ENCODE measurements at regions not wholly inside any gene's neighbourhood (a gene's known extent, or its start where the extent isn't known, plus 50 kb on each side); places are given as distances from the start of the nearest gene placed in this dataset.
A peak's percentile ranks its signal among the peaks of the same experiment; 100 is the strongest.
"Not testable (repeated sequence)": the region's sequence is repeated elsewhere in the genome, so short reads cannot be mapped to it uniquely, and the experiment has no call there.

DNA sequence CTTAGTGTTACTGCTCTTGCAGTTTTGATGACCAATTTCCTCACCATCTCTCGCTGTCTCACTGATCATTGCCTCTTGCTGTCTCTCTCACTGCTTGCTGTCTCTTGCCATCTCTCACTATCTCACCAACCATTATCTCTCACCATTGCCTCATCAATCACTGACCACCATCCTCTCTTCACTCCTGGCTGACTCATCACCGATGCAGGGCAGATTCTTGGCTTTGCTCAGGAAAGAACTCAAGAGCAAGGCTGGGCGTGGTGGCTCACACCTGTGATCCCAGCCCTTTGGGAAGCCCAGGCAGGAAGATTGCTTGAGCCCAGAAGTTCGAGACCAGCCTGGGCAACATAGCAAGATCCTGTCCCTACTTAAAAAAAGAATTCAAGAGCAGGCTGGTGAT is 66.3 kb upstream of the SYN3 start:
- FAIRE-seq (no peak), DNase-seq (ENCODE audit: low read depth, low spot score) (no peak)
- Histone ChIP-seq H3K27ac (ENCODE audit: insufficient read depth, low read depth, low read length) (no peak overlapping the region), H3K36me3 (ENCODE audit: control insufficient read depth in 2 of 2, extremely low read depth in 1 of 2, insufficient read depth in 2 of 2, low read length in 2 of 2) (no peaks in the 10 kb centered on the region), H3K27me3 (ENCODE audit: control insufficient read depth in 2 of 2, insufficient read depth in 2 of 2, low read length in 2 of 2) (no peaks in the 10 kb centered on the region), H3K4me3 (replicated peaks in 1 of 3; ENCODE audit: insufficient read depth in 1 of 3, low read depth in 1 of 3, low read length in 3 of 3) (no peak overlapping the region), H3K4me2 (ENCODE audit: insufficient read depth, low read length) (no peak overlapping the region), H4K20me1 (replicated peaks; ENCODE audit: control insufficient read depth, extremely low read depth, insufficient read depth, low read length) (no peaks in the 10 kb centered on the region), H3K9ac (replicated peaks; ENCODE audit: extremely low read depth, insufficient read depth, low read length) (no peak overlapping the region), H3K4me1 (ENCODE audit: control insufficient read depth, extremely low read depth, insufficient read depth, low read length) (no peaks in the 10 kb centered on the region), H3K9me3 (replicated peaks; ENCODE audit: control insufficient read depth, insufficient read depth, low read length) (peaks cover 3% of the 10 kb centered on the region), H3K9me1 (replicated peaks; ENCODE audit: control insufficient read depth, extremely low read depth, insufficient read depth, low read length) (no peaks in the 10 kb centered on the region), H2AFZ (ENCODE audit: low read depth, low read length) (no peak overlapping the region), H3K79me2 (ENCODE audit: control insufficient read depth, insufficient read depth, low read length) (no peaks in the 10 kb centered on the region)
- POLR2A ChIA-PET: no interaction called here
- dilution Hi-C loops (cut with MboI; ENCODE audit: extremely low pct_ligation_motif_present, low sequenced_read_pairs): no loop called here
- BruUV-seq (replicated peaks): no TSS peak
- intact Hi-C loops (cut with micrococcal nuclease): no loop called here
- CTCF ChIA-PET: no interaction called here
- TF ChIP-seq POLR2A (IDR thresholded peaks at IDR 0.05; ENCODE audit: low read depth, low read length) (no peak), GATA2 (IDR thresholded peaks at IDR 0.05; ENCODE audit: insufficient read depth, insufficient read length, low read depth, low read length) (no peak), MYC (IDR thresholded peaks at IDR 0.05; ENCODE audit: low read depth, low read length) (no peak), EZH2 (IDR thresholded peaks at IDR 0.05; ENCODE audit: borderline replicate concordance, low read depth, low read length, severe bottlenecking) (no peak), POLR2AphosphoS5 (IDR thresholded peaks at IDR 0.05; ENCODE audit: insufficient read depth, low read depth, low read length) (no peak), FOS (IDR thresholded peaks at IDR 0.05; ENCODE audit: borderline replicate concordance, insufficient read depth, low read length) (no peak), JUN (IDR thresholded peaks at IDR 0.05; ENCODE audit: borderline replicate concordance, insufficient read depth, insufficient read length, low read depth) (no peak)
- TF ChIP-seq, protein P1, sequence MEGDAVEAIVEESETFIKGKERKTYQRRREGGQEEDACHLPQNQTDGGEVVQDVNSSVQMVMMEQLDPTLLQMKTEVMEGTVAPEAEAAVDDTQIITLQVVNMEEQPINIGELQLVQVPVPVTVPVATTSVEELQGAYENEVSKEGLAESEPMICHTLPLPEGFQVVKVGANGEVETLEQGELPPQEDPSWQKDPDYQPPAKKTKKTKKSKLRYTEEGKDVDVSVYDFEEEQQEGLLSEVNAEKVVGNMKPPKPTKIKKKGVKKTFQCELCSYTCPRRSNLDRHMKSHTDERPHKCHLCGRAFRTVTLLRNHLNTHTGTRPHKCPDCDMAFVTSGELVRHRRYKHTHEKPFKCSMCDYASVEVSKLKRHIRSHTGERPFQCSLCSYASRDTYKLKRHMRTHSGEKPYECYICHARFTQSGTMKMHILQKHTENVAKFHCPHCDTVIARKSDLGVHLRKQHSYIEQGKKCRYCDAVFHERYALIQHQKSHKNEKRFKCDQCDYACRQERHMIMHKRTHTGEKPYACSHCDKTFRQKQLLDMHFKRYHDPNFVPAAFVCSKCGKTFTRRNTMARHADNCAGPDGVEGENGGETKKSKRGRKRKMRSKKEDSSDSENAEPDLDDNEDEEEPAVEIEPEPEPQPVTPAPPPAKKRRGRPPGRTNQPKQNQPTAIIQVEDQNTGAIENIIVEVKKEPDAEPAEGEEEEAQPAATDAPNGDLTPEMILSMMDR (IDR thresholded peaks at IDR 0.05; ENCODE audit: extremely low read depth in 1 of 2, insufficient read depth in 1 of 2, low read depth in 1 of 2, low read length in 2 of 2): no peak
- TF ChIP-seq, protein P2, sequence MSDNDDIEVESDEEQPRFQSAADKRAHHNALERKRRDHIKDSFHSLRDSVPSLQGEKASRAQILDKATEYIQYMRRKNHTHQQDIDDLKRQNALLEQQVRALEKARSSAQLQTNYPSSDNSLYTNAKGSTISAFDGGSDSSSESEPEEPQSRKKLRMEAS (IDR thresholded peaks at IDR 0.05; ENCODE audit: insufficient read depth, insufficient read length): no peak

DNA sequence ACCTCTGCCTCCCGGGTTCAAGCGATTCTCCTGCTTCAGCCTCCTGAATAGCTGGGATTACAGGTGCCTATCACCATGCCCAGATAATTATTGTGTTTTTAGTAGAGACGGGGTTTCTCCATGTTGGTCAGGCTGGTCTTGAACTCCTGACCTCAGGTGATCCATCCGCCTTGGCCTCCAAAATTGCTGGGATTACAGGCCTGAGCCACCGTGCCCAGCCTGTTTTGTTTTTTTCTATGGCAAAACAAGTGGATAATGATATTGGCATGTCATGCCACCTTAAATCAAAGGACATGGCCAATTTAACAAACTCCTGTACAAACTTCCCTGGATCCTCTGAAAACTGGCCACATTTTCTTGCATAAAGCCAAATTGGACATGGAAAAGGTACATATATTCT is 64.3 kb upstream of the SYN3 start:
- H3K79me2 ChIP-seq (ENCODE audit: control insufficient read depth, insufficient read depth, low read length); intact Hi-C loops (cut with micrococcal nuclease); CTCF ChIA-PET; H3K9ac ChIP-seq (replicated peaks; ENCODE audit: extremely low read depth, insufficient read depth, low read length); BruUV-seq (replicated peaks); H3K4me1 ChIP-seq (ENCODE audit: control insufficient read depth, extremely low read depth, insufficient read depth, low read length); H2AFZ ChIP-seq (ENCODE audit: low read depth, low read length); H3K4me3 ChIP-seq (replicated peaks in 1 of 3; ENCODE audit: insufficient read depth in 1 of 3, low read depth in 1 of 3, low read length in 3 of 3); H3K36me3 ChIP-seq (ENCODE audit: control insufficient read depth in 2 of 2, extremely low read depth in 1 of 2, insufficient read depth in 2 of 2, low read length in 2 of 2); dilution Hi-C loops (cut with MboI; ENCODE audit: extremely low pct_ligation_motif_present, low sequenced_read_pairs); H4K20me1 ChIP-seq (replicated peaks; ENCODE audit: control insufficient read depth, extremely low read depth, insufficient read depth, low read length); H3K27me3 ChIP-seq (ENCODE audit: control insufficient read depth in 2 of 2, insufficient read depth in 2 of 2, low read length in 2 of 2); H3K9me3 ChIP-seq (replicated peaks; ENCODE audit: control insufficient read depth, insufficient read depth, low read length); H3K9me1 ChIP-seq (replicated peaks; ENCODE audit: control insufficient read depth, extremely low read depth, insufficient read depth, low read length); H3K4me2 ChIP-seq (ENCODE audit: insufficient read depth, low read length); POLR2A ChIA-PET; H3K27ac ChIP-seq (ENCODE audit: insufficient read depth, low read depth, low read length): not testable (repeated sequence)
- FAIRE-seq (peak; percentile 100), DNase-seq (ENCODE audit: low read depth, low spot score) (peak; percentile 70)

Data from endothelial cell of umbilical vein (primary cell).